MV-4-11 (cell line): ENCODE measurements at regions not wholly inside any gene's neighbourhood (a gene's known extent, or its start where the extent isn't known, plus 50 kb on each side); places are given as distances from the start of the nearest gene placed in this dataset.

Experiments
- DNase-seq: peaks from one replicate; lab custom pipeline; 2025; lab: John Stamatoyannopoulos, UW

DNA sequence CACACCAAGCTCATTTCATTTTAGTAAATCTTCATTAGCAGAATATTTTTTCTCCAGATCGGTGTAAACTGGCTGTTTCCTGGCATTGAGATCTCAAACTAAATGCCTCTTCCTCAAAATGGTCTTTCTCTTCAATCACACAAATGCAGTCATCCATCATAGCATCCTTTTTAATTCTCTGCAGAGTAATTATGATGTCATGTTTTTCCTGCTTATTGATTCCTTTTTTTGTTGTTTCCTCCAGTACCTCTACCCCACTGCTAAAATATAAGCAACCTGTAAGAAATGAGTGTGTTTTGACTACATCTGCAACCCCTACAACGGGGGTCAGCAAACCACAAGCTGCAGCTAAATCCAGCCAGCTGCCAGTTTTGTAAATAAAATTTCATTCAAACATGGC lies 65.6 kb upstream of the TOM1L1 start:
- no peak for DNase-seq

DNA sequence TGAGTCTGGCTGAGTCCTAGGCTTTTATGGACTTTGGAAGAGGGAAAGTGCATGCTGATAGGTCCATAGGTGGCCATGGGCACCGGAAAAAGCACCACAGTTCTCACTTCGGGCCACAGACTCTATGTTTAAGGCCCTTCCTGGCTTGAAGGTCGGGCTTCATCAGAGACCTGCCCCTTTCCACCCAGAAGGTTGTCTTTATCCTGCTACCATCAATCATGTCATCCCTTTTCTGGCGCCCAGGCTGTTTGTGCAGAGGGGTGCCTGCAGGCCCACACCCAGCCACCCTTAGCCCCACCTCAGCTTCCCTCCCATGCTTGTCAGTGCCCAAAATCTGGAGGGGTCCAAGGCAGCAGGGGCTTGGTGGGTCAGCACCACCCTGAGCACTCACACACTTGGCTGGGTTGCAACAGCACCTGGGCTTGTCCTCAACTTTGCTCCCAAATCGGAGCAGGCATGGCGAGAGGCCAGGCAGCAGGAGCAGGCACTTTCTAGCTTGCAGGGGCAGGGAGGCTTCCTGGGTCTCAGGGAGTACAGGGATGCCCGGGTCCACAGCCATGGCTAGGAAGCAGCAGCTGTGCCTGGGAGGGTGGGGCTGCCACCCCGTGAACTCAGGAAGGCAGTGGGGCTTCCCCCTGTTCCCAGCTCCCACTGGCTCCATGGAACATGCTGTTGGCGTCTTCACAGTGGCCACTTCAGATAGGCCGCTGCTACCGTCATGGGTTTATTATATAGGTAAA lies 63.8 kb upstream of the TOM1L1 start:
- DNase-seq, result no peak

DNA sequence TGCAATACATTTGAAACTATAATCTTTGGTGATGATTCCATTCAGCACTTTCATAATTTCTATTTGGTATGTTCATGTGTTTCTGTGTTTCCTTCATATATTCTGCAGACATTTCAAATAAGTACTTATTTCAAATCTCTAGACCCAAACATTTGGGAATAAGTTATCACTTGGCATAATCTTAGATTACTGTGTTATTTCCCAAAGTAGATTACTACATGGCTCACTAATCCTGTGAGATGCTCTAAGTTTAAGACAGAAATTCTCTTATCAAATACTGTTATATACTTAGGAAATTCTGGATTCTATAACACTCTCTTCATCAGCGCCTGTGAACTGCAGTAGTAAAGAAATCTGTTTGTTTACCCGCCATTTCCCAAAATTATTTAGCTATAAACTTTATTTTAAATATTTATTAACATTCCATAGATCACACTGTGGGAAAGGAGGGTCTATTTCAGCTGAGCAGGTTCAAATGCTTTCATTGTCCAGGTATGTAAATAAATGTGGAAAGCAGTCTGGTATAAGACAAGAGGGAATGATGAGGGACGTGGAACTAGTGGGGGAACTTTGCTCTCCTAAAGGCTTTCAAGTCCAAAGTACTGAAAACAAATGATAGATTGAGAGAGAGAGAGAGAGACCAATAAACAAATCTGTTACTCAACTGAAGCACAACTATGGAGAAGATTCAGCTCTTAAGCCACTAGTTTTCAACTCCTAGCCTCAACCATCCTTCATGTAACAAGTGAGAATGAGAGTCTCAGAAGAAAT lies 61.8 kb upstream of the TOM1L1 start:
- no peak for DNase-seq

- DNase-seq, result no peak
Observed at GRCh38 chr17:54839447-54839846, 61.2 kb upstream of the TOM1L1 start.

GRCh38 chr17:54840885-54841591 lies 59.6 kb upstream of the TOM1L1 start:
- DNase-seq, result no peak

DNA sequence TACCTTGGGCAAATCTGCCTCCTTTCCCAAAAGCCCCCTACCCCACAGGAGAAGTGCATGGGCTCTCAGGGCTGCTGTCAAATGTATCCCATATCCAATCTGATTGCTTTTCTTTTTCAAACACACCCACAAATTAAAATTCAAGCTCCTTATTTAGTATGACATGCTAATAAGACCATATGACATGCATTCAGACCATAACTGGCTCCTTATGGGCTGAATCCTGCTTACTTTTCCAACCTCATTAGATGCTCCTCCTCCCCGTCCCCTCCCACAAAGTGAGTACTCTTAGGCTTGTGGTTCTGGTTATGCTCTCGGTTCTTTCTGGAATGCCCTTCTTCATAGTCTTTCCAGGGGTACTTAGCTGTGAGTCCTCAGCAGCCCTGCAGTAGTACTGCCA lies 59.0 kb upstream of the TOM1L1 start:
- DNase-seq, result no peak

GRCh38 chr17:54844233-54844632 lies 56.4 kb upstream of the TOM1L1 start:
- DNase-seq, result no peak

GRCh38 chr17:54848368-54848987 lies 52.2 kb upstream of the TOM1L1 start:
- DNase-seq, result no peak

DNA sequence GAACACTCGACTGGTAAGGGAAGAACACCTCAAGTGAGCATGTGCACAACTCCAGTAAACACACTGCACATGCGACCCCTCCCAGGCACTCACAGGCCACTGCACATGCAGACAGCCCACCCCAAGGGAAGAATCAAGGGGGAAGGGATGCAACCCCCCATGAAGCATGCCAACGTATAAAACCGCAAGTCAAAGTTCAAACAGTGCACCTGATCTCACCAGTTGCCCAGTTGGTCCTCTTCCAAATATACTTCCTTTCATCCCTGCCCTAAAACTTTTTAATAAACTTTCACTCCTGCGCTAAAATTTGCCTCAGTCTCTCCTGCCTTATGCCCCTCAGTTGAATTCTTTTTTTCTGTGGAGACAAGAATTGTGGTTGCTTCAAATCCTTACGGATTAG lies 51.0 kb upstream of the TOM1L1 start:
- no peak for DNase-seq
